Panc1 (cell line): ENCODE measurements at regions not wholly inside any gene's neighbourhood (a gene's known extent, or its start where the extent isn't known, plus 50 kb on each side); places are given as distances from the start of the nearest gene placed in this dataset.

Experiments
- ATAC-seq: fragments of 200-7000 bp; cut with Tn5 transposase; 2 replicates; pipeline ENCODE4 v1.9.1; 2020; ENCODE audit warnings: mild to moderate bottlenecking, moderate library complexity
- BruUV-seq: library from RNA; stranded (reverse); fragments of 400-500 nt; replicated peaks from 2 replicates; lab custom pipeline; 2021; lab: Mats Ljungman, UMichigan
- CTCF ChIA-PET: fragments of 300-600 bp; sonication (Branson Sonifier 250); formaldehyde crosslinking; loops from one replicate; lab custom pipeline; 2022; ENCODE audit warnings: antibody characterized with exemption; lab: Charles Lee
- POLR2A ChIA-PET: fragments of 300-600 bp; sonication (Branson Sonifier 250); formaldehyde crosslinking; loops from one replicate; lab custom pipeline; 2022; ENCODE audit warnings: antibody characterized with exemption; lab: Charles Lee
- DNase-seq: peaks from one replicate; pipeline ENCODE4 v3.0.0-alpha.2; 2010; ENCODE audit warnings: low read depth, low spot score
- H3K27ac ChIP-seq: 2 replicates; pipeline ENCODE4 v1.5.1; 2011; ENCODE audit warnings: mild to moderate bottlenecking, low read length, inconsistent platforms
- H3K27me3 ChIP-seq: fragments of 200-500 bp; sonication (Bioruptor generic); 2 replicates; pipeline ENCODE4 v1.6.0; 2014; ENCODE audit warnings: low read length, inconsistent platforms; ENCODE audit not compliant: control insufficient read depth, insufficient read depth
- H3K36me3 ChIP-seq: fragments of 200-500 bp; sonication (Bioruptor generic); 2 replicates; pipeline ENCODE4 v1.5.1; 2014; ENCODE audit warnings: inconsistent platforms, mild to moderate bottlenecking, low read length, moderate library complexity; ENCODE audit not compliant: control insufficient read depth, insufficient read depth
- H3K4me1 ChIP-seq: 2 replicates; pipeline ENCODE4 v1.5.1; 2011; ENCODE audit warnings: inconsistent platforms, mild to moderate bottlenecking, low read length, moderate library complexity; ENCODE audit not compliant: control insufficient read depth, insufficient read depth
- H3K4me3 ChIP-seq, 2 experiments: 2 replicates each; pipeline ENCODE4 v1.5.1; 2011 to 2012; ENCODE audit warnings: low read depth in 2 of 2, low read length in 2 of 2, mild to moderate bottlenecking in 2 of 2, inconsistent platforms in 1 of 2, moderate library complexity in 1 of 2
- H3K9me3 ChIP-seq: fragments of 200-500 bp; sonication (Bioruptor generic); 2 replicates; pipeline ENCODE4 v1.5.1; 2014; ENCODE audit warnings: low read depth, mild to moderate bottlenecking, inconsistent platforms, low read length, moderate library complexity; ENCODE audit not compliant: control insufficient read depth, insufficient read depth
- CTCF ChIP-seq: fragments of 450-650 bp; IDR thresholded peaks from 2 replicates; pipeline ENCODE4 v1.5.1; 2017; ENCODE audit warnings: mild to moderate bottlenecking
- POLR2AphosphoS5 ChIP-seq: IDR thresholded peaks from 2 replicates; pipeline ENCODE4 v1.6.1; 2012; ENCODE audit warnings: mild to moderate bottlenecking, low read depth, low read length, moderate library complexity
- SIN3A ChIP-seq: IDR thresholded peaks from 2 replicates; pipeline ENCODE4 v1.6.1; 2012; ENCODE audit warnings: low read depth, mild to moderate bottlenecking, low read length, moderate library complexity, borderline replicate concordance; ENCODE audit not compliant: insufficient read depth
- TCF7L2 ChIP-seq: IDR thresholded peaks from 2 replicates; pipeline ENCODE4 v1.6.1; 2011; ENCODE audit warnings: mild to moderate bottlenecking, low read depth, low read length, inconsistent platforms
- in situ Hi-C: cut with HindIII; loops from 2 replicates; pipeline ENCODE4 v1.10.0; 2016; ENCODE audit warnings: low sequenced_read_pairs, low pct_unique_long_range_greater_than_20kb
- intact Hi-C: fragments of 100-400 bp; cut with micrococcal nuclease; formaldehyde crosslinking; loops from one replicate; pipeline ENCODE4 v1.10.0; 2022; ENCODE audit not compliant: unreplicated experiment
- TF ChIP-seq, protein P1 (sequence below), 2 experiments: IDR thresholded peaks; 2 replicates each; pipeline ENCODE4 v1.6.1; 2011 to 2012; ENCODE audit warnings: low read depth in 2 of 2, control low read depth in 1 of 2, low read length in 1 of 2, mild to moderate bottlenecking in 1 of 2, moderate library complexity in 1 of 2; ENCODE audit not compliant: insufficient read depth in 1 of 2

DNA sequence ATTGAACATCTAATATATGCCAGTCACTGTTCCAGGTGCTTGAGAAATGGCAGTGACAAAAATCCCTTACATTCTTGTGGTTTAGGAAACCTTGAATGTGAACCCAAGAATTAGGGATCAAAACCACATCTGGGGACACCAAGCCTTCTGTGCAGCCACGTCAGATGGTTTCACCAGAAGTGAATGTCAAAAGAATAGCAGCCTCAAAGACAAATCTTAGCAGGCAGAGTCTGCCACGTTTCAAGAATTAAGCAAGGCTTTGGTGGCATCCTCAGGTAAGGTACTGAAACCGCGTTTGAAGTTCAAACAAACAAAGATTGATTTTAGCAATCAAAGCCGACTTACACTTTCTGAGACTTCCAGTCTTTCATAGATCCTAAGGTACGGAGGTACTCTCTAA lies 225.5 kb upstream of the GNAI1 start:
- intact Hi-C loops, result no loop called here
- no TSS peak for BruUV-seq
- Histone ChIP-seq H3K4me1 (no peaks in the 10 kb centered on the region), H3K36me3 (no peaks in the 10 kb centered on the region), H3K9me3 (no peaks in the 10 kb centered on the region), H3K4me3 (no peak overlapping the region), H3K27me3 (no peaks in the 10 kb centered on the region), H3K27ac (no peak overlapping the region)
- ATAC-seq (no peak), DNase-seq (no peak)
- in situ Hi-C loops, result no loop called here
- TF ChIP-seq TCF7L2 (no peak), SIN3A (no peak), CTCF (no peak), POLR2AphosphoS5 (no peak)
- TF ChIP-seq, protein P1, sequence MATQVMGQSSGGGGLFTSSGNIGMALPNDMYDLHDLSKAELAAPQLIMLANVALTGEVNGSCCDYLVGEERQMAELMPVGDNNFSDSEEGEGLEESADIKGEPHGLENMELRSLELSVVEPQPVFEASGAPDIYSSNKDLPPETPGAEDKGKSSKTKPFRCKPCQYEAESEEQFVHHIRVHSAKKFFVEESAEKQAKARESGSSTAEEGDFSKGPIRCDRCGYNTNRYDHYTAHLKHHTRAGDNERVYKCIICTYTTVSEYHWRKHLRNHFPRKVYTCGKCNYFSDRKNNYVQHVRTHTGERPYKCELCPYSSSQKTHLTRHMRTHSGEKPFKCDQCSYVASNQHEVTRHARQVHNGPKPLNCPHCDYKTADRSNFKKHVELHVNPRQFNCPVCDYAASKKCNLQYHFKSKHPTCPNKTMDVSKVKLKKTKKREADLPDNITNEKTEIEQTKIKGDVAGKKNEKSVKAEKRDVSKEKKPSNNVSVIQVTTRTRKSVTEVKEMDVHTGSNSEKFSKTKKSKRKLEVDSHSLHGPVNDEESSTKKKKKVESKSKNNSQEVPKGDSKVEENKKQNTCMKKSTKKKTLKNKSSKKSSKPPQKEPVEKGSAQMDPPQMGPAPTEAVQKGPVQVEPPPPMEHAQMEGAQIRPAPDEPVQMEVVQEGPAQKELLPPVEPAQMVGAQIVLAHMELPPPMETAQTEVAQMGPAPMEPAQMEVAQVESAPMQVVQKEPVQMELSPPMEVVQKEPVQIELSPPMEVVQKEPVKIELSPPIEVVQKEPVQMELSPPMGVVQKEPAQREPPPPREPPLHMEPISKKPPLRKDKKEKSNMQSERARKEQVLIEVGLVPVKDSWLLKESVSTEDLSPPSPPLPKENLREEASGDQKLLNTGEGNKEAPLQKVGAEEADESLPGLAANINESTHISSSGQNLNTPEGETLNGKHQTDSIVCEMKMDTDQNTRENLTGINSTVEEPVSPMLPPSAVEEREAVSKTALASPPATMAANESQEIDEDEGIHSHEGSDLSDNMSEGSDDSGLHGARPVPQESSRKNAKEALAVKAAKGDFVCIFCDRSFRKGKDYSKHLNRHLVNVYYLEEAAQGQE (IDR thresholded peaks at IDR 0.05; ENCODE audit: insufficient read depth in 1 of 2, low read depth in 2 of 2, low read length in 1 of 2), result no peak
- ChIA-PET POLR2A (no interaction called here), CTCF (no interaction called here)

DNA sequence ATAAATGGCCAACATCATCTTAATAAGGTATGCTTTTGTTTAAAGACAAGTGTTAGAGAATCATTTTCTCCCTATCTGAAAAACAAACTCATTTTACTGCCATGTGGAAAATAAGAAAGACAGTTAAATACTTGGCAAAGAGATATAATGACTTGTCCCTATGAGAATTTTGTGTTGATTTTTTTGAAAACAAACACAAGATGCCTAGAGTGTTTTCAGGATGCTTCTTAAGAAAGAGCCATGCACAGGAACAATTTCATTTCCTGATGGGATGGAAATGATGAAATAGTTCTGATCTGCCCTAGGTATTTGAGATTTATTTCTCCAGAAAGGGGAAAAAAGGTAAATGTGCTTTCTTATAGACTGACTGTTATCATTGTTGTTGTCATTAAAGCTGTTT lies 237.5 kb upstream of the GNAI1 start:
- no peaks in the 10 kb centered on the region for H3K27me3 ChIP-seq
- no peak overlapping the region for H3K27ac ChIP-seq
- in situ Hi-C loops (no loop called here), intact Hi-C loops (no loop called here)
- POLR2A ChIA-PET, result no interaction called here
- no peaks in the 10 kb centered on the region for H3K36me3 ChIP-seq
- no peaks in the 10 kb centered on the region for H3K4me1 ChIP-seq
- BruUV-seq, result no TSS peak
- H3K9me3 ChIP-seq, result no peaks in the 10 kb centered on the region
- H3K4me3 ChIP-seq, result no peak overlapping the region
- CTCF ChIA-PET, result no interaction called here
- no peak for TF ChIP-seq TCF7L2
- no peak for TF ChIP-seq POLR2AphosphoS5
- TF ChIP-seq, protein P1 (IDR thresholded peaks at IDR 0.05; ENCODE audit: insufficient read depth in 1 of 2, low read depth in 2 of 2, low read length in 1 of 2), result no peak
- no peak for TF ChIP-seq CTCF
- no peak for TF ChIP-seq SIN3A
- no peak for DNase-seq
- ATAC-seq, result no peak
